ENCODE measurements at regions not wholly inside any gene's neighbourhood (a gene's known extent, or its start where the extent isn't known, plus 50 kb on each side); places are given as distances from the start of the nearest gene placed in this dataset.

DNA sequence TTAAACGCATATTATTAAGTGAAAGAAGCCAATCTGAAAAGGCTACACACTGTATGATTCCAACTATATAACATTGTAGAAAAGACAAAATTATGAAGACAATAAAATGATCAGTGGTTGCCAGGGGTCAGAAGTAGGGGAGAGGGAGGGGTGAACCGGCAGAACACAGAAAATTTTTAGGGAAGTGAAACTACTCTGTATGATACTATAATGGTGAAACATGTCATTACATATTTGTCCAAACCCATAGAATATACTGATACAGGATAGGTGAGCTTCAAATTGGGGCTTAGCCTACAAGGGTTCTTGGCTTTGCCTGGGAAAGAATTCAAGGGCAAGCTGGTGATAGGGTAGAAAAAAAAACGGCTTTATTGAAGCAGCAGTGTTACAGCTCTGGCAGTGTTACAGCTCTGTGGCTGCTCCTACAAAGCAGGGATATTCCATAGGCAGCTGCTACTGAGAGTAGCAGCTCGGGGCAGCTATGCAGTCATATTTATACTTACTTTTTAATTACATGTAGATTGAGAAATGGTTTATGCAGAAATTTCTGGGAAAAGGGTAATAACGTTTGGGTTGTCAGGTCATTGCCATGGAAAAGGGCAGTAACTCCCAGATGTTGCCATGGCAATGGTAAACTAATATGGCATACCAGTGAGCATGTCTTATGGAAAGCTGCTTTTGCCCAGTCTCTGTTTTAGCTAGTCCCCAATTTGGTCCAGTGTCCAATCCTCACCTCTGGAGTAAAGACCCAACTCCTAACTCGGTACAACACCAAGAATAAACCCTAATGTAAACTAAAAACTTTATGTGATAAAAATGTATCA lies 125.1 kb upstream of the SLC25A36 start:
- intact Hi-C loops (cut with micrococcal nuclease): no loop called here

DNA sequence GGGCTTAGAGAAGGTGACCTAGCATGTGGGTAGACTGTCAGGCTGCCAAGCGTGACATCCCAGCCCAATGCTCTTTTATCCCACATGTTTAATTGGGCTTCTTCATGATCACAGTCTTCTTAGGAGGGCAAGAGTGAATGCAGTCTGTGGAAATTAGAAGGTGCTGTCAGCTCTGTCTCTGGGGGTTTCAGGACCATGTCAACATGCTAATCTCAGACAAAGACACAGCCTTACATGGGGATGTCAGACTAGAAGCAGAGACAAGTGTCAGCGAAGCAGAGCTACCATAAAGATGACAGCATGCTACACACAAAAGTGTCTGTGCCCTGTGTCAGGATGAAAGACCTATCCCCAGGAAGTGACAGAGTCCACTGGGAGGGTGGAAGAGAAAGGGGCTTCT lies 120.1 kb upstream of the SLC25A36 start:
- intact Hi-C loops (cut with micrococcal nuclease): no loop called here

DNA sequence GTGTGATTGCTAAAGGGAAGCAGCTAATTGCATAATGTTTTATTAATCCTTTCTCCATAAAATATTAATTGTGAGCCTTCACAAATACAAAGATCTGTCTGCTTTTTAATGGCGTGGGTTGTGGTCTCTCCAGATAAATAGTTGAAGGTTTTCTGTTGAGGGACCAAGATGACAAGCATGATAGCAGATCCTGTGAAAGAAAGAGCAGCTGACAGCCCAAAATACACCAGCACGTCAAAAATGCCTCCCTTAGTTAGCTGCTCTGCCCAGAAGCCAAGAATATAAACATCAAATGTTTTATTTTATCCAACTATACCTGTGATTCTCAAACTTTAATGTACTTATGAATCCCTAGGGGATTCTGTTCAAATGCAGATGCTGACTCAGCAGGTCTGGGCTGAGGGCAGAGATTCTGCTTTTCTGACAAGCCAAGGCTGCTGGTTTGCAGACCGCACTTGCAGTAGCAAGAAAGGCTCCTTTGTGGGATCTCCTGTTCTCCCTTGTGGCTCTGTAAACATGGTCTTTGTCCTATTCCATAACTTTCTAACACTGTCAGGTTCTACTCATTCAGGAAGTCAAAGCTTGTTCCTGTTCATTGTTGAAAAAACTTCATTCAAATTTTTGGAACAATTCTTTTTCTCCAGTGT lies 119.1 kb upstream of the SLC25A36 start:
- intact Hi-C loops (cut with micrococcal nuclease): no loop called here

DNA sequence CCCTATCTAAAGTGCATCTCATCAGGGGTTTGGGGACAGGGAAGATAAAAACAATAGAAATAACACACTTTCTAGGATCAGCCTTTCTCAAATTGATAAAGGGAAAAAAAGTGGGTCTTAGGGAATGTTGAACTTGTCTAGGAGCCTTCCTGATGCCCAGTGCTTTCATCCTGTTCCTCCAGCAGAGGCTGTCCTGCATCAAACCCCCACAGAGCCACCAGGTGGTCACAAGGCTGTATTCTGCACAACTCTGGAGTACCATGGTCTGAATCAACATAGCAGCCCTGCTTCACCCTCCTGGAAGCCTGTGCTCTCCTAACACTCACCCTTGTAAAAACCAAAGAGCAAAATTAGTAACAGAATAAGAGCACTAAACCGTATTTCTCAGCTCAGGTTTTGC lies 118.5 kb upstream of the SLC25A36 start:
- intact Hi-C loops (cut with micrococcal nuclease): no loop called here

DNA sequence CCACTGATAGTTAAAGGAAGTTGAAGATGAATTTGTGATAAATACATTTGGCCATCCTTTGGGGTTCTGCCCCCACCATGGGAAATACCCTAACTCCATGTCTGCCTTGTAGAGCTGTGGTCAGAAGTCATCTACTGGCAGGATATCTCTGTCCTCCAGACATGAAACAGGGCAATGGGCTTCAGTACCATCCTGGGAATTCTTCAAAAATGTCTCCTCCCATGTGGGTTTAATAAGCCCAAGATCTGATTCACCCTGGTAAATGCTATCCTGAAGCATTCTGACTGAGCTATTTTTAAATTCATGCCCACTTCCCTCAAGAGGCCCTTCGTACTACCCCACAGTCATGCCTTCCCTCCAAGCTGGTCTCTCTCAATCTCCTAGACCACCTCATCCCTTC lies 113.7 kb upstream of the SLC25A36 start:
- intact Hi-C loops (cut with micrococcal nuclease): no loop called here

DNA sequence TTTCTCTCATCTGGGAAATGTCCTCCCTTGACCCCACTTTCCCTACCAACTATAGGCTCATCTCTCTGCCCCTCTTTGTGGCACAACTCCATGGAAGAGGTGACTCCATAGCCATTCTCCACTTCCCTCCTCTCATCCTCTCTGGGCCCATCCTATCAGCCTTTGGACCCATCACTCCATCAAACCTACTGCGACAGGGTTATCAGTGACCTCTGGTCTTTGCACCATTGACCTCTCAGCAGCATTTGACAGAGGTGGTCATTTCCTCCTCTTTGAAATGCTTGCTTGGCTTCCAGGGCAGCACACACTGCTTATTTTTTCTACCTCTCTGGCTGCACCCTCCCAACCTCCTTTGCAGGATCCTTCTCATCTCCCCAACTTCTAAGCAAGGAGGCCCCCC lies 113.1 kb upstream of the SLC25A36 start:
- intact Hi-C loops (cut with micrococcal nuclease): no loop called here

DNA sequence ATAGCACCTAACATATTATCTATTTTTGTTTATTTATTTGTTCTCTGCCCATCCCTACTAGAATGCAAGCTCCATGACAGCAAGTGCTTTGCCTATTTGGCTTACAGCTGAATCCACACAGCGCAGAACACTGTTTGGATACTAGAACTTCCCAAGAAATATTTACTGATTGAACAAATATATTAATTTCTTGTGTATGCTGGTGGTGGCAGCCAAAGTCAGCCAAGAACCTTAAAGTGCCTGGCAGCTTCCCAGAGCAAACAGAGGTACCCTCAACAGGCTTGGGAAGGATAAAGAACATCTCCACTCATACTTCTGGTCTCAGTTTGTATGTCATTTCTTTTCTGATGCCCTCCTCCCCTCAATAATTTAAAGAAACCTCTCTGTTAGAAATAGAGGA lies 111.8 kb upstream of the SLC25A36 start:
- intact Hi-C loops (cut with micrococcal nuclease): no loop called here

DNA sequence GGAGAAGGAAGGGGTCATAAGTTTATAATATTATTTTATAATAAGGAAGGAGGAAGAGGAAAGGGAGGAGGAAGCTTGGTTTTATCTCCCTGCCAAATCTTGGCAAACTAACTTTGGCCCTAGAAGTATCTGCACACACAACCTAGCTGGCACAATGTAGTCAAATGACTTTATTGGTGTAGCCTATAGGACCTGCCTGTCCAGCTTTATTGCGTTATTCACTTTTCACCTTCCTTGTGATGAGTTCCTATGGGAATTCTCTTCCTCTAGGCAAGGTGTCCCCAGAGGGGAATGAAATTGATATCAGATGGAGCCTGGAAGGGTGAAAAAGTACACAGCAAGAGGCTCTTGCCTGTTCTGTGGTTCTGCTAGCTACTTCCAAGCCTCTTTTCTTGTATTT lies 111.2 kb upstream of the SLC25A36 start:
- intact Hi-C loops (cut with micrococcal nuclease): no loop called here

DNA sequence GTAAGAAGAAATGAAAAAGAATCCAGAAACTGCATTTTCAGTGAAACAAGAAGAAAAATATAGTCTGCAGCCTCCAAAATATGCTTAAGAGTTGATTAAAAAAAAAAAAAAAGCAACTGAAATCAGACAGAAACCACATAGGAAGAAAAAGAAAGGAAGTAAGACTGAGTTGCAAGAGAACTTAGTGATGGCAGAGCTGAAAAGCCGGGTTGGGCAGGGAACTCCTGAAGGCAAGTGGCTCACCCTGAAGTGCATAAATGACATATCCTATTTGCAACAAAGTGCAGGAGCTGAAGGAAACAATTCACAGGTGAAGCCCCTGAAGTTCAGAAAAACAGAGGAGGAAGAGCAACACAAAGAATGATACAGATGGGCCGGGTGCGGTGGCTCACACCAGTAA lies 108.8 kb upstream of the SLC25A36 start:
- intact Hi-C loops (cut with micrococcal nuclease): no loop called here

DNA sequence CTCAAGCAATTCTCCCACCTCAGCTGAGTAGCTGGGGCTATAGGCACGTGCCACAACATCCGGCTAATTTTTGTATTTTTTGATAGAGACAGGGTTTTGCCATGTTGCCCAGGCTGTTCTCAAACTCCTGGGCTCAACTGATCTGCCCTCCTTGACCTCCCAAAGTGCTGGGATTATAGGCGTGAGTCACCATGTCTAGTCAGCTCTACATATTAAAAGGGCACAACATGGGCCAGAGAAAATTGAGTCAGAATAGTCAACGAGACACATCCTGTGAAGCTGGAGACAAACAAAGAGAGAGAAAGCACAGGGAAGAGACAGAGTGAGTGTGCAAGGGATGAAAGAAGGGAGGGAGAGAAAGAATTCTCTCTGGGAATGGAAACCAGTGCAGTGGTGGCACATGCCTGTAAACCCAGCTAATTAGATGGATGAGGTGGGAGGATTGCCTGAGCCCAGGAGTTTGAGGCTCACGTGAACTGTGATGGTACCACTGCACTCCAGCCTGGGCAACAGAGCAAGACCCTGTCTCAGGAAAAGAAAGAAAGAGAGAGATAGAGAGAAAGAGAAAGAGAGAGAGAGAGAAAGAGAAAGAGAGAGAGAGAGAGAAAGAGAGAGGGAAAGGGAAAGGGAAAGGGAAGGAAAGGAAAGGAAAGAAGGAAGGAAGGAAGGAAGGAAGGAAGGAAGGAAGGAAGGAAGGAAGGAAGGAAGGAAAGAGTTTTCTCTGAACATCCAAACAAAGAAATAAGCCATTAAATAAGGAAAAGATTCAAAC lies 107.2 kb upstream of the SLC25A36 start:
- intact Hi-C loops (cut with micrococcal nuclease): no loop called here

DNA sequence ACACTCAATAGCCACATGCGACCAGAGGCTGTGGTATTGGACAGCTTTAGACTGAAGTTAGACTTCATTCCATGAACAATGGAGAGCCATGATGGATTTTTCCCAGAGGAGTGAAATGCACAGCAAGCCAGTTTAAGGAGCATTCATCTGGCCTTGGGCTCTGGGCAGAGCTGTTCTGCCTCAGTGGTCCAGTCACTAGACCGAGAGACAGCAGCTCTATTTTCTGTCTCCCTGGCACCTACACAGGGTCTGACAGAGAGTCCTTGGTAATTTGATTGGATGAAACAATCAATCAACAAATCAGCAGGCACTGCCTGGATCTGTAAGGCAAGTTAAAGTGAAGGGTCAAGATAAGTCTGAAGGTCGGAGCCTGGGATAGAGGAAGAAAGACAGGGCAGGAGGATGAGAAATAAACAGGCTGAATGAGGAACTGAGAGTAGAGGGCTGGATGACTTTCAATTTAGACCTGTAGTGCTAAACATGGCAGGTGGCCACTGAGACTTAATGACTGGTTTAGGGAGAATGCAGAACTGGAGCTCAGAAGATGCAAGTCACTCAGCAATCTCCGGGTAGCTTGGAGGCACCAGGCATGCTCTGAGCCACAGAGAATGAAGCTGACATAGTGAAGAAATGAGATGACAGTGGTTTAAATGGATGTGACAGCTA lies 98.5 kb upstream of the SLC25A36 start:
- intact Hi-C loops (cut with micrococcal nuclease): no loop called here

DNA sequence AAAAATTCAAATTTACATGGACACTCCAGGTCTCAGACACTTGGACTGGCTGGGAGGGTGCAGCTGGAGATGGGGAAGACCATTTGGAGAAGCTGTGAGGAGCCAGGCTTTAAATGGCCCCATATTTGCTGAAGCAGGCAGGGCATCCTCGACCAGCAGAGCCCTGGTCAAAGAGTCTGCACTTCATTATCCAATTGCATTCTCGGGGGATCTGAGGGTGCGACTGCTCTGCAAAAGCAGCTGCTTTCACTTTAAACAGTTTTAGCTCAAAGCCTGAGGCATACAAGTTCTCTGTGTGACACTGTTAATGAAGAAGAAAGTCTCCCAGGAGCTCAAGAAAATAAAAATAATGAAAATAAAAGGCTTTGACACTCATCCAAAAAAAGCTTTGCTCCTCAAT lies 98.0 kb upstream of the SLC25A36 start:
- intact Hi-C loops (cut with micrococcal nuclease): no loop called here

DNA sequence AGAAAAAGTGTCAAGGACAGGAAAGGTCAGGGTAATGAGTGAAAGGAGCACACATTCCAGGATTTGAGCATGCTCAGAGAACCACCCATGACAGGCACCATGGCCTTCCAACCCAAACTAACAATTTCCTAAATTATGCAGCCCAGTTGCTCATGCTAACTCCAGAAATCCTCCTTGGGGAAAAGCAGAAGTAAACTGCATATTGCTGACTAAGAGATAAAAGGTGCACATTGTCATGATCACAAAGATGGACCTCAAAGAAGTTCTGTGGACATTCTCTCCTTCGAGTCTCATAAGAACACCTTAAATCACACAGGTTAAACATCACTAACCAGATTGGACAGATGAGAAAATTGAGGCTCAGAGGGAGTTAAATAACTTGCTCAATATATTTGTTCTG lies 97.6 kb upstream of the SLC25A36 start:
- intact Hi-C loops (cut with micrococcal nuclease): no loop called here

DNA sequence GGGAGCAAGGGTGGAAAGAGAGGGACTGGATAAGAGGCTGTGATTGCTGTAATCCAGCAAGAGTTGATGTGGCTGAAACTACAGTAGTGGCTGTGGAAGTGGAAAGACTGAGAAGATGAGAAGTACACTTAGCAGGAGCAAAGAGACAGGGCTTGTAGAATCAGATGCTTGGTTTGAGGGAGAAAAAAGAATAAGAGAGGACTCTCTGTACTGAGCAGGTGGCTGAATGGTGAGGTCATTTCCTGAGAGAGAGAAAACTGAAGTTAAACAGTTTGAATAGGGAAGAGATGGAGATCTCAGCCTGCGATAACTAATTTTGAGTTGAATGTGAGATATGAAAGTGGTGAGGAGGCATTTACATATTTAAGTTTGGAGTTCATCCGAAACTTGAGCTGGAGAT lies 95.8 kb upstream of the SLC25A36 start:
- intact Hi-C loops (cut with micrococcal nuclease): no loop called here

DNA sequence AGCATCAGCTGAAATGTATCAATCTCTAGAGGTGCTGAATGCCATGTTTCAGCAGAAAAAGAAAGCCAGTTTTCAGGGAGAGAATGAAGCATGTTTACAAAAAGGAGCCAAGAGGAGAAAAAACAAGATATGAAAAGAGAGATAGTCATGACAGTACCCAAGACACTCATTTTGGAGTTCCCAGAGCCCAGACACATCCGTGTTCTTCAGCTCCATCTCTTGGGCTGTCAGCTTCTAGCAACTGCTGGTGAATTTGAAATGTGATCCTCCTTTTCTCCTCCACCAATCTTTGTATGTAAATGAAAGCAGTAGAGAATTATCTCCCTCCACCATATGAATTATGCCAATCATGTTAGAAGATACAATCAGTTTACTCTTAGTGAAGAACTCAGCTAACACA lies 93.0 kb upstream of the SLC25A36 start:
- intact Hi-C loops (cut with micrococcal nuclease): no loop called here

DNA sequence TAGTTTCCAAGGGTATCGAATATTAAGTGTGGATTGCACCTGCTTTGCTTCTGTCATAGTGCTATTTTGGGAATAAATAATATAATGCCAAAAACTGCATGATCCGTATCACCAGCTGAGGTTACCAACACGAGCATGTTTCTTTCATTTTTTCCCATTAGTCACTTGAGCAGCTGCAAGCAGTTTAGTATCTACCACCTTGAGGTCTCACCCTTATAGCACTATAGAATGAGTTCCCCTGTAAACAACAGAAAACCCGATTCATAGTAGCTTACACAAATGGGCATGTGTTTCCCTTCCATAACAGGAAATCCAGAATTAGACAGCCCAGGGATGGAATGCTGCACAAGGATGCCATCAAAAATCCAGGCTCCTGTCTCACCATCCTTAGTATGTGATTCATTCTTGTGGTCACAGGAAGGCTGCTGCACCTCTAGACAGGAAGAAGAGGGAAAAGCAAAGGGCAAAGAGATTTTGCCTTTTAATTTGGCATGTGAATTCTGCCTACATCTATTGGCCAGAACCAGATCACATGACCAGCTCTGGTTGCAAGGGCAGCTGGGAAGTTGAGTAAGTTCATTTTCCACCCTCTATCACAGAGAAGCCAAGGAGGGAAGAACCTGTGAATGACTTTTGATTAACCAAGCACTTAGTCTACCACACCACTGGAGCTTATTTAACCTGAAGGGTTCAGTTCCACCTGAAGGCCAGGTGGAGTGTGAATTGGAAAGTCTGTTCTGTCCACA lies 91.3 kb upstream of the SLC25A36 start:
- intact Hi-C loops (cut with micrococcal nuclease): no loop called here

DNA sequence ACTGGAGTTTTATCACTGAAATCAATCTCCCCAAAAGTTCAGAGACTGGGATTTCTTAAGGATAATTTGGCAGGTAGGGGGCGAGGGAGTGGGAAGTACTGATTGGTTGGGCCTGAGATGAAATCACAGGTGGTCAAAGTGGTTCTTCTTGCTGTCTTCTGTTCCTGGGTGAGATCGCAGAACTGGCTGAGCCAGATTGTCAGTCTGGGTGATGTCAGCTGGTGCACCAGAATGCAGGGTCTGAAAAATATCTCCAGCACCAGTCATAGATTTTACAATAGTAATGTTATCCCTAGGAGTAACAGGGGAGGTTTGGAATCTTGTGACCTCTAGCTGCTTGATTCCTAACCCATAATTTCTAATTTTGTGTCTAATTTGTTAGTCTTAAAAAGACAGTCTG lies 86.7 kb upstream of the SLC25A36 start:
- intact Hi-C loops (cut with micrococcal nuclease): no loop called here

DNA sequence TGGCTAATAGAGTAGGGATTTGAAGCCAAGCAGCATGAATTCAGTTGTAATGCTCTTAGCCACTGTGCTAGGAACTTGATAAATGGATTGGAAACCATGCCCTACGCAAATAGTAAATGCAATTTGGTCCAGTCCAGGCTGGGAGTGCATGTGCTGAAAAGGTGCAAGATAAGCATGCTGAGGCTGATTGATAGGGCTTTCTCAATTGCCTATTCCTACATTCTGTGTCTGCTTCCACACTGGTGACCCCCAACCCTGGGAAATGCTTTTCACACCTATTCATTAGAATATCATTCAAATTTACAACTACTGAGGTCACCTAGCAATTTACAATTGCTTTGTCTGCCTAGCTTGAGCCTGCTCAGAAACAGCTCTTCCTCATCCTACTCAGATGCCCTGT lies 84.7 kb upstream of the SLC25A36 start:
- intact Hi-C loops (cut with micrococcal nuclease): no loop called here

DNA sequence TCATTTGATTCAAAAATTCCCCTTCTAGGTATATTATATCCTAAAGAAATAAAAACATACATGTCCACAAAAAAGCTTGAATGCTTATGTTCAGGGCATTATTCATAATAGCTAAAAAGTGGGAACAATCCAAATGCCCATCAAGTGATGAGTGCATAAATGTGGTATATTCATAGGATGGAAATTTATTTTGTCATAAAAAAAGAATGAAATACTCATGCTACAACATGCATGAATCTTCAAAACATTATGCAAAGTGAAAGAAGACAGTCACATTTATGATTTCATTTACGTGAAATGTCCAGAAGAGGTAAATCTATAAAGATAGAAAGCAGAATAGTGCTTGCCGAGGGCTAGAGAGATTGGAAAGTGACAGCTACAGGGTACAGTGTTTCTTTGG lies 83.6 kb upstream of the SLC25A36 start:
- intact Hi-C loops (cut with micrococcal nuclease): no loop called here

DNA sequence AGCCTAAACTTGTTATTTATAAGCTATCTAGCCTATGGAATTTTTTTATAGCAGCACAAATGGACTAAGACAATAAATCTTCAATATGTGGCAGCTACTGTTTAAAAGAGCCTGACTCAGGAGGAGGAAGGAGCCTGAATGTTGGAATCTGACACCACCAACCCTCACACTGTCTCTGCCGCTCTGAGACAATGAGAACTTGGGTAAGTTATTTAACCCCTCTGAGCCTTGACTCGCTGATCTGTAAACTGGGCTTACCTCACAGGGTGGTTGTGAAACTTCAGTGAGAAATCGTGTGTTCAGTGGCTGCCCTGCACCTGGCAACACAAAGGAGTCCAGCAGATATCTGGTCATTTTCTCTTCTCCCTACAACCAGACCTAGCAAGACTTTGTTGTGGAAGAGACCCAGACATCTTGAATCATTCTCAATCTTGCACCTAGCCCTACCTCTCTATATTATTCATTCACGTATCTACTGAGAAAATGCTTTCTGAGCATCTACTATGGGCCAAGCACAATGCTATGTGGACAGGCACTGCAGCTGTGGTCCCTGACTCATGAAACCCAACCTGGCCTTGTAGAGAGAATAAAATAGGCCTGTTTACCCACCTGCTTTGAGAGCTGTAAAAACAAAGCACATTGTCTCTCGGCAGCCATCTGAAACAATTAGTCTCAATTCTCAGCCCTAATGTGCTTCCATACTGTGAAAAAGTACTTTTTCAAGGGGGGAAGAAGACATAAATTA lies 81.9 kb upstream of the SLC25A36 start:
- intact Hi-C loops (cut with micrococcal nuclease): loop anchor here (5.0 to 10.0 kb wide), 2 partner anchors 305 to 922 kb away; partner anchors contain the start of gene CLSTN2
